Umbilical cord (tissue), 1 donor: ENCODE measurements at regions not wholly inside any gene's neighbourhood (a gene's known extent, or its start where the extent isn't known, plus 50 kb on each side); places are given as distances from the start of the nearest gene placed in this dataset.
A peak's percentile ranks its signal among the peaks of the same experiment; 100 is the strongest.

ENCODE experiments used
- DNase-seq: peaks from one replicate; pipeline ENCODE4 v3.0.0-alpha.2; 2015; ENCODE audit warnings: low spot score

- DNase-seq = no peak
Measured at GRCh38 chr6:149216459-149216858, 101.1 kb upstream of the TAB2 start.

- DNase-seq = no peak
Measured at GRCh38 chr6:149217466-149217888, 100.0 kb upstream of the TAB2 start.

- no peak for DNase-seq
Measured at GRCh38 chr6:149218471-149218870, 99.0 kb upstream of the TAB2 start.

GRCh38 chr6:149218915-149219314, 98.6 kb upstream of the TAB2 start:
- DNase-seq = no peak

- no peak for DNase-seq
Measured at GRCh38 chr6:149220882-149221773, 96.4 kb upstream of the TAB2 start.

DNA sequence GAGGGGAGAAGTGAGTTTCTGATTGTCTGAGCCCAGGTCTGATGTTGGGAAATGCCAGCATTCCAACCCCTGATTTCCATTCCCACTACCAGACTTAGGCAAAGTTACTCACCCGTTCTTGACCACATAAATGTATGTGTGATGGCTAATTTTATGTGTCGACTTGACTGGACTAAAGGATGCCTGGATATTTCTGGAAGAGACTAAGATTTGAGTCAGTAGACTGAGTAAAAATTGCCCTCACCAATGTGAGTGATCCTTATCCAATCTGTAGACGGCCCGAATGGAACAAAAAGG, 95.8 kb upstream of the TAB2 start:
- DNase-seq = no peak

- DNase-seq = peak; percentile 37
Measured at GRCh38 chr6:149223120-149223903, 94.2 kb upstream of the TAB2 start.

GRCh38 chr6:149223904-149224351, 93.6 kb upstream of the TAB2 start:
- DNase-seq = no peak

GRCh38 chr6:149224399-149224798, 93.1 kb upstream of the TAB2 start:
- DNase-seq = no peak

DNA sequence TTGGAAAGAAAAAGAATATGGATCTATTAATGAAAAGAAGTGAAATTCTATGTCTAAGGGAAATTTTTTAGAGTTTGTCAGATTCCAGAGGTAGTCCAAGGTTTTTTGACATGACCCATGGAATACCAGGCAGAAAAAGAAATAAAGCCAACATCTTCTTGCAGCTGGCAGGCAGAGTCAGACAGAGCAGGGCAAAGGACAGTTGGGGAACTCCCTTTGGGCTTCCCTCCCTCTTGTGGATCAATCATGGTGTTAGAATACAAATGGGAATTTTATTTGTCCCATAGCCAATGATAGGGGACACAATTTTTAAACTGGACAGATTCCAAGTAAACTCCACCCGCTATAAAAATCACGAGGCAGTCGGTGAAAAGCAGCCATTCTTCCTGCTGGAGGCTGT, 92.1 kb upstream of the TAB2 start:
- no peak for DNase-seq

DNA sequence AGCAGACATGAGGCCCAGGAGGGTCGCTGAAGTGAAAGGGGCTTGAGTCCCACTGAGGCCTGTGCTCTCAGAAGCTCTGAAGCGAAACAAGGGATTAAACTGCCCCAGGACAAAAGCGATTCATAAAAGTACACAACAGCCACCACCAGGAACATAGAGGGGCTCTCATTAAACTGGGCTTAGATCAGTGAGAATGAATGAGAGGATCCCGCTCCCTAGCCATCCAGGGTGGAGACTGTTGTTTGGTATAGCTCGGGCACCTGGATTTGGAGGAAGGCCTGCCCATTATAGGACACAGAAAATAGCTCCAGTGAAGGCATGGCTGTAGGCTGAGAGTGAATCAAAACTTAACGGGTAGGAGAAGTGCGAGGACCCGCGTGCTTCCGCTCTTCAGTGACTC, 91.6 kb upstream of the TAB2 start:
- no peak for DNase-seq

- DNase-seq = no peak
Measured at GRCh38 chr6:149227796-149228195, 89.7 kb upstream of the TAB2 start.

GRCh38 chr6:149228311-149228955, 89.1 kb upstream of the TAB2 start:
- DNase-seq = no peak

DNA sequence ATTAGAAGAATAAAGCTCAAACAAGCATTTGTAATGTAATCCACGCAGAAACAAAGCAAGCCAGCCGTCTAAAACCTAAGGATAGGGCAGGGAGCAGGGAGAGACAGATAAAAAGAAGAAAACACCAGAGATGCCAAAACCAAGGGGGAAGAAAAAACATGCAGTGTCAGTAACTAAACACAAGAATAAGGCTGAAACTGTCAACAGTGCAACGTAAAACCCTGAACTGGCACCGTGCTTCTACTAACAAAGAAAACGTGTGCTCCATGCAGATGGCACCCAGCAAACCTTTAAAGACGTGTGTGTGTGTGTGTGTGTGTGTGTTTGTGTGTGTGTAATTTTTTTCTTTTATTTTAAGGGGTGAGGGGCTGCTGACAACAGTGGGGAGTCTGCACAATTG, 88.4 kb upstream of the TAB2 start:
- no peak for DNase-seq

GRCh38 chr6:149230712-149231460, 86.6 kb upstream of the TAB2 start:
- DNase-seq = no peak

DNA sequence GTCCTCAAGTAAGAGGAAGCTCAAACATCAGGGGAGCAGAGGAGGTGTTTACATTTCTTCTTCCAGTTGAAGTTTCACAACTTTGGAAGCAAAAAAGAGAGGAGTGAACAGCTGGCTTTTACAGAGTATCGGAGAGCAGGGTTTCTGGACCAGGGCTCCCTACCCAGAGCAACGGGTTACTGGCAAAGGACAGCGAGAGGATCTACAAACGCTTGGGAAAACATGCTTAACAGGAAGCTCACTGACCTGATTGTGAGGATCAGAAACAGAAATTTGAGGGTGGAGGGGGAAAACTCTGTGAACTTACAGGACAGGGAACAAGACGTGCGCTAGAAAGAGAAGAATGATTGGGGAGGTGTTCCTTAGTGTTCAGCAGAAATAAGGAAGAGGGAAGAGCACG, 85.7 kb upstream of the TAB2 start:
- no peak for DNase-seq

GRCh38 chr6:149233056-149233715, 84.3 kb upstream of the TAB2 start:
- DNase-seq = no peak

GRCh38 chr6:149234051-149234962, 83.2 kb upstream of the TAB2 start:
- DNase-seq = peak; percentile 71

DNA sequence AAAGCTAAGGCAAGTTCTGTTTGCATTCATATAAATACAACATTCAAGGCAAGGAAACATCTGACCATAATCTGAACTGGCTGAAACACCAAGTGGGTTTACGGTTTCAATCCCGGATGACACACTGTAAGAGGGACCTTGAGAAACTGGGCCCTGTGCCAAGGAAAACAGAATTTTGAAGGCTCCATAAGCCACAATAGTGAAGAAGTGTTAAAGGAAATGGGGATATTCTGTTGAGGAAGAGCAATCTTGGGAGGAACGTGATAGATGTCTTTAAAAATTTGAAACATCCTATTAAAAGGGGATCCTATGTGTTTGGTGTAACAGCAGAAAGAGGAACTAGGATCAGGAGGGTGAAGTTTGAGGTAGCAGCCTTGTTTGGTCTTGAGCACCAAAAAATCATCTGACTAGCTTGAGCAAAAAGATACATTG, 82.4 kb upstream of the TAB2 start:
- peak; percentile 61 for DNase-seq

DNA sequence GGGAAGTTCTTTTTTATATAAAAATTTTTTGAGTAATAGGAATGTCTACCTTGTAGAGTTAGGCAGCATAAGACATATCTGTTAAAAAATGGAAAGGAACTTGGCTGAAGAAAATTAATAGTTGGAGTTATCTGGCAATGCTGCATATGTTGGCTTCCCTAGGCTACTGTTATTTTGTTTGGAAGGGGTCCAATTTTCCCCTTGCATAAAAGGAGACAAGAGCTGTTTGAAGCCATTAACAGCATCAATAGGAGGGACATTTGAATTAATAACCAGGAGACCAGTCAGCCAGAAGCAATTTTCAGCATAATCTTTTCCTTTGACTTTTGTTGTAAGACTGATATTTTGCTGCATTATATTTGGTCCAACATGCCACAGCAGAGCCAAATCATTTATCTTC, 80.9 kb upstream of the TAB2 start:
- no peak for DNase-seq
